ENCODE measurements at regions not wholly inside any gene's neighbourhood (a gene's known extent, or its start where the extent isn't known, plus 50 kb on each side); places are given as distances from the start of the nearest gene placed in this dataset.

DNA sequence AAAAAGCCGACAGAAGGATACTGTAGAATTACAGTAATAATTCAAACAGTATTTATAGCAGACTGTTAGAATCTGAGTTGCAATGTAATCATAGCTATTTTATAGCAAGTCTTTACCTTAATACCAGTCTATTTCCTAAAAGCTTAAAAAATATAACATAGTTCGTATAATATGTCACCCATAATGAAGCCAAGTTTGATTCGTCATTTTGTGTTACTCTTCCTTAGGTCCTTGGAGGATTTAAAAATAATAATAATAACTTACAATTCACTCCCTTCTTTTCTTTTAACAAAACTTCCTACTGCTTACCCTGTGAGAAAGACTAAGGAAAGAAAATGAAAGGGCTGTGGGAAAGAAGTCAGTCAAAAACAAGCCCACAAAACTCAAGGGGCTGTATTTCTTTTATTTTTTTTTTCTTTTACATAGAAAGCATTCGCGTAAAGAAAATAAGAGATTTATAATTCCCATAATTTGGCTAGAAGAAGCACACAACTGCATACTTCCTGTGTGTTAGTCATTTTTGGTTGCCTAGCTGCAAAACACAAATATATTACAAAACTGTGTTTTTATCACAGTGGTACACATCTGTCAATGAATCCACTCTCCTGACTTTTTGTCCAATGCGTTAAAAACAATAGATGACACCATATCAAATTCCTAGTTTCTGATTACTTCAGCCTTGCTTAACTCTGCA, 187.2 kb upstream of the CELF2 start:
- DNase-seq (ENCODE audit: low read depth, low spot score): no peak

DNA sequence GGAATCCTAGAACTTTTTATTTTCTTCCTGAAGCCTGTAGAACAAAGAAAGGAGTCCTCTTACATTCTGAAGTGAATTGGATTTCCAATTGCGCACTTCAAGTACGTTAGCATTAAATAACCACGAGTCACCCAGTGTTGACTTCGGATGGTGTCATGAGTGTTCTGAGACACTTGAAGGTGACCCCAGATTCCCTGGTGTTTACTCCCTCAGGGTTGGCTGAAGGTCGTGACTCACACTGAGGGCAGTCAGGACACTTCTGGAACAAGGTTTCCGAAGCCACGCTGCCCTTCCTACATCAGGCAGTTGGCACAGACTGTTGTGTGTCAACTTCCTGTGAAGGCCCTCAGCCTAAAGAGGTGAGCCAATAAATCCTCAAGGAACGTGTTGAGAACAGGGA, 186.6 kb upstream of the CELF2 start:
- DNase-seq (ENCODE audit: low read depth, low spot score): no peak

DNA sequence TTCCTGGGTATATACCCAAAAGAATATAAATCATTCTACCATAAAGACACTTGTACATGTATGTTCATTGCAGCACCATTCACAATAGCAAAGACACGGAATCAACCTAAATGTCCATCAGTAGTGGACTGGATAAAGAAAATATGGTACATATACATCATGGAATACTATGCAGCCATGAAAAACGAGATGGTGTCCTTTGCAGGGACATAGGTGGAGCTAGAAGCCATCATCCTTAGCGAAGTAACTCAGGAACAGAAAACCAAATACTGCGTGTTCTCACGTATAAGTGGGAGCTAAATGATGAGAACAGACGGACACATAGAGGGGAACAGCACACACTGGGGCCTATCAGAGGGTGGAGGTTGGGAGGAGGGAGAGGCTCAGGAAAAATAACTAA, 183.7 kb upstream of the CELF2 start:
- DNase-seq (ENCODE audit: low read depth, low spot score): no peak

DNA sequence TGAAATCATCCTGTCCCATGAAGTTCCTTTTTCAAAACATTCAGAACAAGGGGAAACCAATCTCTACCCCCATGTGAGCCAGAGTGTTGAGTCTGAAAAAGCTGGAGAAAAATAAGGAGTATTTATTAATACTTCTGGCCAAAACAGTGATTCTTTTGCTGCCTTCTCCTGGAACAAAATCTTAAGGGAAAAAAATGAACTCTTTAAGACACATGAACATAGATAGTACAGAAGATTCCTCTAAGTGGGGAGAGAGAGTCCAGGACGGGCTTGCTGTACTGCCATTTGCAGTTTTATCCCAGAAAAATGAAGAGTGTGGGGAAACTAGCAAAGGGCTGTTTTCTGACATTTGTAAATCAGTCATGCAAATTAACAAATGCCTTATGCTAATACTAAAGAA, 173.4 kb upstream of the CELF2 start:
- DNase-seq (ENCODE audit: low read depth, low spot score): no peak

DNA sequence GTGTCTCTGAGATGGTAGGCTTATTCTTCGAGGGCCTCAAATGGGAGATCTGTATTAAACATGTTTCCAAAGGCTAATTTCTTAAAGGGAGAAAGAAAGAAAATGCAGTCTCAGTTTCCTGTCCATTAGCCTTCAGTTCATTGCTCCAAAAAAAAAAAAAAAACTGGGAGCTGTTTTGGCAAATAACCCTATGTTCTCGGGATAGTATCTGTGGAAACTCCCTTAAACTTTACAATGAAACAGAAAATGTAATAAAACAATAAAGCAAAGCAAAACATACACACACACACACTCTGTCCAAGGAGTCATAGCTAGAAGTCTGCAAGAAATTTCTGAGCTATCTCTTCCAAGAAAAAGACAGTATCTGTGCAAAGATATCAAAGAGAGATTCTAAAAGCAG, 172.5 kb upstream of the CELF2 start:
- no peak for DNase-seq (ENCODE audit: low read depth, low spot score)

DNA sequence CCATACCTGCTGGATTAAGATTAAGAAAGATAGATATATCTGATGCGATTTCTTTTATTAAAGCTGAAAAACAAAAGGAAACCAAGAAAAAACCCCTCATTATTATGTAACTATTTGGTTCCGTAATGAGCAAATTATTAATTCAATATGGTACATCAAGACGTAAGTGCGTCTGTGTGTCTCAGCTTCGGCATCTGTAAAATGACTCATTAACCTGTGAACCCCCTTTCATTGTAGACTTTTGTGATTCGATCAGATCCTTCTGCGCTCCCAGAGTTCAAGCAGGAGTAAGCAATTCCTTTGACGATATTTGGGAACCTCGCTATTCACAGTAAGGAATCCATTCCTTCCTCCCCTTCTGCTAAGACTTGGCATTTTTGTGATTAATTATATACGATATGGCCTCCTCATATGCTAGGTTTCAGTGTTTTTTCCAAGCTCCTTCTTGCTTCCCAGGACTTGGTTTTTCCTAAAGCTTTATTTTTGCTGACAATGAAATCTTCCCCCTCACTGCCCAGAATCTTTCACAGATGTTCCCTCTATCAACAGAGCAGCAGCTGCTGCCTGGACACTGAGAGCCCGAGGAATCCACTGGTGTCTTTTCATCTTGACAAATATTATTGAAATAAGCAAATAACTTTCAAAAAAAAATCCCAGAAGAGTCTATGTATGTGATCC, 171.7 kb upstream of the CELF2 start:
- DNase-seq (ENCODE audit: low read depth, low spot score): no peak

DNA sequence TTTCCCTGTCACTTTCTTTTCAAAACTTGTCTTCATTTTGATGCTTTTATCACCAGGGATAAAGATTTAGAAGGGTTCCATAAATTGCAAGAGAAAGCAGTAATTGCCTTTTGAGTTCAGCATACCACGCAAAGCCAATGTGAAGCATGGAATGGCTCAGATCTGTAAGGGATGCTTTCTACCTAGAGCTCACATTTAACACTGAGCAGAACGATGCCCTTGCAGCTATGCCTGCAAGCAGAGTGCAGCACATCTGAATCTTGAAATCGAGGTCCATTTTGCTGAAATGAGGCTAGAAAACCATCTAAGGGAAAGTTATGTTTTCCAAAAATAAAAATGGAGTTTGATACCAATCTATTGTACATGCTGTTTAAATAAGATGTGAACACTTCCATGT, 171.2 kb upstream of the CELF2 start:
- DNase-seq (ENCODE audit: low read depth, low spot score): no peak

DNA sequence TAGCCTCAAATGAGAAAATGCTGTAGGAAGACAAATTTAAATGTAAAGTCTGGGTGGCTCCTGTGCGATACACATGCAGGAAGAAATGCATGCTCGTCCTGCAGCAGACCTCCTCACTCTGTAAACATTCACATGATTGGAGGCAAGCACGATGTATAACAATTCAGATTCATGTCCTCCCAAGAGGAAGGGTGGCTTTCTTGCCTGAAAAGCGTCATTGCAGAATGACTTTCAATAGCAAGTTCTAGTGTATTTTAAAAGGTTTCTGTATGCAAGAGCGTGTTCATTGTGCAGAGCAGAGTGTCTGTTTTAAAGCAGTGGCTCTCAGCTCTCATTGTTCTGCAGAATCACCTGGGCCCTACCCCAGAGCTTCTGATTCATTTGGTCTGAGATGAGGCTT, 170.3 kb upstream of the CELF2 start:
- DNase-seq (ENCODE audit: low read depth, low spot score): no peak

DNA sequence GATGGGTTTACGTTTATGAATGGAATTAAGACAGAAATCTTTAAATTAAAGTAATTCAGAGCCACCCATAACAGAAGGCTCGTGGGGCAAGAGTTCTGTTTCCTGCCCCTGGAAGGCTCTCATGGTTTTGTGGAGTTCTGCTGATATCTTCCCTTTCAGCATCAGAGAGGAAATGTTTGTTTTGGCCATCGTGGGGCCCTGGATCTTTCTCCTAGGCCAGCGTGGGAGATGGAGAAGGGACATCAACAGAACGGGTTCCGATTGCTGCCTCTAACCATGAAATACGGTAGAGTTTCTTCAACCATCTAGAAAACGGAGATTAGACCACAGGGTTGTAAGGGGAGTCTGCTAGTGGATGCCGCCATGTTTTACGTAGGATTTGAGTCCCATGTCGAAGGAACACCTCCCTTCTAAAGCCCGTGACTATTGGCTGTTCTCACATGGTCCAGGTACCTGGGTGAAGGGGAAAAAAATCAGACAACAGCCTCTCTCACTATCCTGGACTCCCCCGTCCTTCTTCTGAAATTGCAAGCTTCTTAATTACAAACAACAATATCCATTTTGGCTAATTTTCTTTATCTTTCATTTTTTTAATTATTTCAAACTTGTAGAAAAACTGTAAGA, 169.1 kb upstream of the CELF2 start:
- no peak for DNase-seq (ENCODE audit: low read depth, low spot score)

DNA sequence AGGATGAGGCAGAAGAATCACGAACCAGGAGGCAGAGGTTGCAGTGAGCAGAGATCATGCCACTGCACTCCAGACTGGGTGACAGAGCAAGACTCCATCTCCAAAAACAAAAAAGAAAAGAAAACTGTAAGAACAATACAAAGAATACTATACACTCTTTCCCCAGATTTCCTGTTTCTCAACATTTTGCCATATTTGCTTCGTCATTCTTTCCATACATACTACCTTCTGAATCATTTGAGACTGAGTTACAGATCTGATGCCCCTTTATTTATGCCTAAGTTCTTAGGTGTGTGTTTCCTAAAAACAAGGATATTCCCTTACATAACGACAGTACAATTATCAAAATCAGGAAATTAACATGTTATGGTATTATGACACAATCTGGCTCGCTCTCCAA, 168.4 kb upstream of the CELF2 start:
- DNase-seq (ENCODE audit: low read depth, low spot score): no peak

DNA sequence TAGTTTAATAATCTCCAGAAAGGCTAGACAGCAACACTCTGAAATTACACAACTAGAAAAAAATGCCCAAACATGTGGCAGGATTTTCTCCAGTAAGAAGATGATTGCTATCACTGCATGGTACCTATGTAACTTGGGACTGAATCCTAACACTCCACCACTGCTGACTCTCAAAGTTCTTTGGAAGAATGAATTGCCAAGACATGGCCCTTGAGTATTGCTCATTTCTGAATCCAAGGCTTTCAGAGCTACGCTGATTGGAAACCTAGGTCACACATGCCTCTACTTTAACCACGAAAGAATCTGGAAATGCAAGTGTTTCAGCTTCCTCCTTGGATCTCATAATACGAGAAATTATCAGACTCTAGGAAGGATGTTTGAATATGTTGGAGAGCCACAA, 167.5 kb upstream of the CELF2 start:
- no peak for DNase-seq (ENCODE audit: low read depth, low spot score)

DNA sequence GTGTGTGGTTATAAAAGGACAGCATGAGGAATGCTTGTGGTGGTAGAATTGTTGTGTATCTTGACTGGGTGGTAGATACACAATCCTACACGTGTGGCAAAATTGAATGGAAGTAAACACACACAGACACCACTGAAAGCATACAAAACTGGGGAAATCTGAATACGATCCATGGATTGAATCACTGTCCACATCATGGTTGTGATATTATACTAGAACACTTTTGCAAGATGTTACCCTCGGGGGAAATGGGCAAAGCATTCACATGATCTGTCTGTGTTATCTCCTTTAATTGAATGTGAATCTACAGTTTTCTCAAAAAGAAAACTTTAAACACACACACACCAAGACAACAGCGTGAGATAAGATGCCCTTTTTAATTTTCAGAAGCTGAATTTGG, 165.2 kb upstream of the CELF2 start:
- DNase-seq (ENCODE audit: low read depth, low spot score): no peak

DNA sequence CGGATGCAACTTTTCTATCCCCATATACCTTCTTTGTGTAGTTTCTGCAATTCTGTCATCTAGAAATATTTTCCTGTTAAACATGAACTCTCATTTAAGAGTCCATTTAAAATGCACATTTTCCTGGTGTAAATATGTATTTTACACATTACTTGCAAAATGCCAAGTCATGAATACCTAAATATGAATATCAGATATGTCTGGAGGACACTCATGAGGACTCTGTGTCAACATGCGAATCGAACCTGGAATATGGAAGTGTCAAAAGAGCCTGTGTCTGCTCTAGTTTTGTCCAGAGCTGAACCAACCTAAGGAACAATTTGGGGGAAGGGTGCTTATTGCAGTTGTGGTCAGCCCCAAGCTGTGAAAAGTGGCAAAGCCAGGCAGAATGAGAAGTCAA, 163.7 kb upstream of the CELF2 start:
- DNase-seq (ENCODE audit: low read depth, low spot score): no peak

DNA sequence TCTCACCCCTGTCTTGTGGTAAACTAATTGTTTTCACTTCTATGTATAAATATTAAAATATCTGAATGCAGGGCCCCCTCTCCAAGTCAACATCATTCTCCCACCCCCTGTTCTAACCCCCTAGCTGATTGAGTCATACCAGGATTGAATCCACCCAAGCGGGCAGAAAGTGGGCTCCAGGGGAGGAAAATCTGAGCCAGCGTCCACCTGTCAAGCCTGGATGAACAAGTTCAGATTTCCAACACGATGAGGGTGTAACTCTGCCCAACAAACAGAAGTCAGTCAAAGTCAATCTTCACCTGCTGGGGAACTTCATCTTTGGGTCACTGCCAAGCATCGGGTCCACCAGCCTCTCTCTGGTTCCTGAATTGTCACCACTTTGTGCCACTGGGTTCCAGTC, 162.9 kb upstream of the CELF2 start:
- no peak for DNase-seq (ENCODE audit: low read depth, low spot score)

DNA sequence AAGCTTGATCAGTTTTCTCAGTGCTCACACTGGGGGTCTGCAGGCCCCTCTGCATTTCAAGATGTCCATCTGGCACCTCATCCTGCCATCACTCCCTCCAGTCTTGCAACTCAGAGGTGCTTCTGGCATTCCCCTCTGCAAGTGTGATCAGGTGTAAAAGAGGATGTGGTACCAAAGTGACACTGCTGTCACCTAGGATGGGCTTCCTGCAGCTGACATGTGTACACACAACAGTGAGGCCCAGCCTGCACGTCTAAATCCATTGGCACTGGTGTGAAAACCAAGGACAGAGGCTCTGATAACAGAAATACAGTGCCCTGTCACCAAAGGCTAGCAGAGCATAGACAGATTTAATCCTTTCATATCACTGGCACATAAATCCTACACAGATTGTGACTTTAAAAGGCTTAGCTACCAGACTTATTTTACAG, 162.5 kb upstream of the CELF2 start:
- DNase-seq (ENCODE audit: low read depth, low spot score): no peak

DNA sequence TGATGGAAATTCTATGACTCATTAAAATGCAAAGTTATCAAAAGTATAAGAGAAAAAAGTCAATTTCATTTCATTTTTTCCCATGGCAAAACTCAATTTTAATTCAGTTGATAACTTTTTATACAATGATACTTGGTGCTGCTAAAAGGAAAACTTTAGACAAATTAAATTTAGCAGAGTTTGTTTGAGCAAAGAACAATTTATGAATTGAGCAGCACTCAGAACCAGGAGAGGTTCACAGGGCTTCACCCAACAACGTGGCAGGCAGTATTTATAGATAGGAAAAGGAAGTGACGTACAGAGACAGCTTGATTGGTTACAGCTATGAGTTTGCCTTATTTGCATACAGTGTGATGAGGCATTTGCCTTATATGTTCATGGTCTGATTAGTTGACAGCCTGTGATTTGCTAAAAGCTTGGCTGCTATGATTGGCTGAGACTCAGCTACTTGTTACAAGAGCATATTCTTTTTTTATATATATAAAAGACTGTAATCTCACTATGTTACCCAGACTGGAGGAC, 157.2 kb upstream of the CELF2 start:
- DNase-seq (ENCODE audit: low read depth, low spot score): no peak

DNA sequence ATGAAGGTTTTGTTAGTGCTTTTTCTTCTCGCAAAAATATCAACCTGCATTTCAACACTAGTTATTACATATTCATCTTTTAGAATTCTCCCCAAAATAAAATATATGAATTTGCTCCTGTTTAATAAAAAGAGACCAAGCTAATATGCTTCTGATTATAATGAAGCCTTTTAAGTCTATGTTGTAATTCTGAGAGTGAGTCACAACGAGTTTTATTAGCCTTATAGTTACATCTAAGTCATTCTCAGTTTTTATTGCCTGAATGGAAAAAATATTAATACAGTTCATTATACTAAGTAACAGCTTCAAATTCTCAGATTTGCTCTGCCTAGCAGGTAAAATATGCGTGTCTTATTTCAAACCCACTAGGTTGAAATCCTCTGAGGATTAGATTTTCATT, 152.4 kb upstream of the CELF2 start:
- DNase-seq (ENCODE audit: low read depth, low spot score): no peak

DNA sequence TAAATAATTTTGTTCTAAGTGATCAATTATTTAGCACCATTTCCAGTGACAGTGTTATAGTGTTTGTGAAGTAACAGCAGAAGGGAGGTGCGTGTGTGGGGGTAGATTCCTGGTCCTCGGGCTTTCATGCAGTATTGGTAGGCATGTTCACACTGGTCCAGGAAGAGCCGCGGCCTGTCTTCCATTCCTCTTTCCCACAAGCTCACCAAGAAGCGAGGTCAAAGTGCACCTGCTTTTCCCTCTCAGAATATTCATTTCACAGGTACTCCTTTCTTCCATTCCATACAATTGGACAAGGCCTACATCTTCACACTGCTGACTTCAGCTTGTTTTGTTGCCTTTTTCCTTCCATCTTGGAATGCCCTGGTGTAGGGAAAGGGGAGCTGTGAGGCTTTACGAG, 151.8 kb upstream of the CELF2 start:
- DNase-seq (ENCODE audit: low read depth, low spot score): no peak

DNA sequence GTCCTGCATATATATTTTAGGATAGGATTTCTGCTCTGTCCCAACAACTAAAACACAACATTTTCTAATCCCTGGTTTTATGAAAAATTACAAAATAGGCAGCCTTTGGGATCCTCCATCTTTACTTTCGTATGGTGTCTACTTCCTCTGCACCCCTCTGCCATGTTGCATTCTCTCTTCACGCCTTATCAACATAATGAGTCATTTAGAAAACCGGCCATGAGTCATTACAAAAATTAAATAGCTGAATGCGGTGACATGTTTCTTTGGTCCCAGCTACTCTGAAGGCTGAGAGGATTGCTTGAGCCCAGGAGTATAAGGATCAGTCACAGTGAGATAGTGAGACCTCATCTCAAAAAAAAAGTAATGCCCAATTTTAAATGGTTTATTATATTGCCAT, 148.1 kb upstream of the CELF2 start:
- no peak for DNase-seq (ENCODE audit: low read depth, low spot score)

DNA sequence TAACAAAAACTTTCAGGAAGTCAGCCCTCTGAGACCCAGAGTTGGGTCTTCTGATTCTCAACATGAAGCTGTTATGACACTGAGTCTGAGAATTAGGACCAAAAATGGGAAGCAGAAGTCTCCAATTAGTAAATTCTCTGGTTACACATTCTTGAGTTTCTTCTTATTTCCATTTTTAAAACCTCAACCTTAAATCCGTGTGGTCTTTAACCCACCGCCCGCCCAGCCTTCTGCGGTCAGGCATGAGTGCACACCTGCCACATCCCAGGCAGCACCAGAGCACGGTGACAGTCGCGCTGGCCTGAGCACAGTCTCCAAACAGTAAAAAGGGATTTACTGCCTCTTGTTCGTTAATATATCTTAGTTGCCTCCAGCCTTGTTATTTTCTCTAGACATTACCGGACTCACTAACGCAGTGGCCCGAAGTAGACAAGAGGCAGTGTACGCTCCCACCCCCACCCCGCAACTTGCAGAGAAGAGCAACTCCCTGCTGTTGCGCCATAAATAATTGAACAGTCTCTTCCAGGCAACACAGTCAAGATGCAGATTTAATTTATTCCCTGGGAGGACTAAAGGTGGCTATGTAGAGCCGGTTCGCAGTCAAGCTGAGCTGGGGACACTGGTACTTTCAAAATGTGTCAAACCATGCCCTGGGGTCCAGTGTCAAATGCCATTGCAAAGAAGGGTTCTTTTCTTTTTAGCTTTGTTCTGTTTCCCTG, 147.0 kb upstream of the CELF2 start:
- DNase-seq (ENCODE audit: low read depth, low spot score): no peak

DNA sequence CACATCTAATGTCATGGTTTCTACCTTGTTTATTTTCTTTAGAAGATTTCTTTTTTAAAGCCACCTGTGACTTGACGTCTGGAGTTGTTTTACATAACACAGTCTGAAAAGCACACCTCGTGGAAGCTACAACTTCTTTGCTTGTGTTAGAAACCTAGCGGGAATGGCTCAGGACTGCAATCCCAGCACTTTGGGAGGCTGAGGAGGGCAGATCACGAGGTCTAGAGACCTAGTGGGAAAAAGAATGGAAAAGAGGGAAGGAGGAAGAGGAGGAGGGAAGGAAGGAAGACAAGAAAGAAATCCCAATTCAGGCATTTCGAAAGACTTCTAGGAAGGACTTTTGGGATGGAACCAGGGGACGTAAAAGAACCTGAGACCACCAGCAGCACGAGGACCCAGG, 146.3 kb upstream of the CELF2 start:
- no peak for DNase-seq (ENCODE audit: low read depth, low spot score)

DNA sequence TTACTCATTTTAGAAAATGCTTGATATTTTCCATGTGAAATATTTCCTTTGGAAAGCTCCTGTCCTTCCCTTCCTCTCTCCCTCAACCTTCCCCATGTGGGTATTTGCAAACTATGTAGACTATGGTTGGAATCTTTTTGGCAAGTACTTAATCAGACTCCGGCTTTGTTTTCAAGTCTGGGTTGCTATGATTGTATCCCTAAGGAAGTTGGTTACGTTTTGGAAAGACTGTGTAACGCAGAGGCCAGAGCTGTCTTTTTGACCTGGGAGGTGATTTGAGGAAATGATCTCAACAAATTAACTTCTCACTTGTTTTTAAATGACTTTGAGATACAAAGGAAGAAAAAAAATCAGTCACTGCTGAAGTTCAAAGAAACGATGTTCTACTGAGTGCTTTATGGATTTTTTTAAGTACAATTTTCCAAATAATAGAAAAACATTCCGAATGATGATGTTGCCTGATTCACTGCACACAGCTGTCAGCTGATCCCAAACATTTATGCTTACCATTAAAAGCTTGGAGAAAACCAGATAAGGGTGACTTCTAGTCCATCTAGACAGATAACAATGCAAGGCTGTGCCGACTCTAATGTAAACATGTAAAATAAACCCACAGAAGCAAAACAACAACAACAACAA, 145.5 kb upstream of the CELF2 start:
- peak; percentile 38 for DNase-seq (ENCODE audit: low read depth, low spot score)

Measured in iPS DF 19.7 (cell line).